ENCODE measurements at regions not wholly inside any gene's neighbourhood (a gene's known extent, or its start where the extent isn't known, plus 50 kb on each side); places are given as distances from the start of the nearest gene placed in this dataset.

DNA sequence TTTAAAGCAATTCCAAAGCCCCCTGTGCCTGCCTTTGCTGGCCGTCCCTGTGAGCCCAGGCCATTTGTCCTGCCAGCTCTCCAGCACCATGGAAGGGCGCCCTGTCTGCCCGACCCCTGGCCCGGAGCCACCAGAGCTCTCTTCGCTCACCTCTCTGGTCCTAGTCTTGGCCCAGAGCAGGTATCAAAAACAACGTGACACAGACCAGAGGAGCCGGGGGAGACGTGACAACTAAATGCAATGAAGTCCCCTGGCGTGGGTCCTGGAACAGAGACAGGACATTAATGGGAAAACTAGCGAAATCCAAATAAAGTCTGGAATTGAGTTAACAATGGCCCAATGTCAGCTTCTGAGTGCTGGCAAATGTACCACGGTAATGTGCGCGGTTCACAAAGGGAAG lies 83.2 kb upstream of the DIO3 start:
- no peak for DNase-seq (ENCODE audit: low read depth in 2 of 2)

GRCh38 chr14:101478796-101479410 lies 82.4 kb upstream of the DIO3 start:
- DNase-seq (ENCODE audit: low read depth in 2 of 2) = no peak

- DNase-seq (ENCODE audit: low read depth in 2 of 2) = no peak
These were observed 81.1 kb upstream of the DIO3 start for GRCh38 chr14:101480022-101480746.

- DNase-seq (ENCODE audit: low read depth in 2 of 2) = no peak
These were observed 80.4 kb upstream of the DIO3 start for GRCh38 chr14:101480747-101481530.

- DNase-seq (ENCODE audit: low read depth in 2 of 2) = no peak
These were observed 79.7 kb upstream of the DIO3 start for GRCh38 chr14:101481557-101481956.

DNA sequence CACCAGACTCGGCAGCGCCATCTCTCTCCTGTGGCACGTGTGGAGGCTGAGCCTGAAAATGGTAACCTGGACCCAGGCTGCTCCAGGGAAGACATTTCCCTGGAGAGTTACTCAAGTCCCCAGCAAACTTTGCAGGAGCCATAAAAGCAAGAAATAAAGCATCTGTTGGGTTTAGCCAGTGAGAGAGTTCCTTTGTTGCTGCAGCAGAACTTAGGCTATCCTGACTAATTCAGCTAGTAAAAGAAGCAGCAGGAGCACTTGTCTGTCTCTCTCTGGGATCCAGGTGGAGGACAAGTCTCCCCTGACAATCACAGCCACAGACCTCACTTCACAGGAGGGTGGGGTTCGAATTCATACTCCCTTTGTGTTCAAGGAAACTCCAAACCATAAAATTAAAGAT lies 79.2 kb upstream of the DIO3 start:
- no peak for DNase-seq (ENCODE audit: low read depth in 2 of 2)

DNA sequence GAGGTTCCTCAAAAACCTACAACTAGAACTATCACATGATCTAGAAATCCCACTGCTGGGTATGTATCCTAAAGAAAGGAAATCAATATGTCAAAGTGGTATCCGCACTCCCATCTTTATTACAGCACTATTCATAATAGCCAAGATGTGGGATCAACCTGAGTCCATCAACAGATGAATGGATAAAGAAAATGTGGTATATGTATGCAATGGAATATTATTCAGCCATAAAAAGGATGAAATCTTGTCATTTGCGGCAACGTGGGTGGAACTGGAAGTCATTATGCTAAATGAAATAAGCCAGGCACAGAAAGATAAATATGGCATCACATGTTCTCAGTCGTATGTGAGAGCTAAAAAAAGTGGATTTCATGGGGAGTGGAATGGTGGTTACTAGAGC lies 77.5 kb upstream of the DIO3 start:
- no peak for DNase-seq (ENCODE audit: low read depth in 2 of 2)

GRCh38 chr14:101489092-101489760 lies 72.1 kb upstream of the DIO3 start:
- DNase-seq (ENCODE audit: low read depth in 2 of 2) = no peak

DNA sequence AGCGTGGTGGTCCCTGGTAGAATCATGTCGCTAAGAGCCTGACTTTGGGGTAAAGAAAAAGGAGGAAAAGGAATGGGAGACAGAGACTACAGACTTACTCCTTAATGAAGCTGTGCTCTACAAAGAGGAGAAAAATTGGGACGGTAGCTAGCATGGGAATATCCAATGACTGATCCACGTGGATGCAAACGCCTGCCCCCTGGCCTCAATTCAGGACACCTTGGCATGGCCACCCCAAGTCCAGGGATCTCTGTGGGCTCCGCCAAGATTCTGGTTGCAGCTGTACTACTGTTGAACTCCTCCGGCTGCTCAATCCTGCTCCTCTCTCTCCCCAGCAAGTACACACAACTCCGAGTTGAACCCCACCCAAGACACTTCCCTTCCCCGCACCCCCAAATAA lies 70.5 kb upstream of the DIO3 start:
- no peak for DNase-seq (ENCODE audit: low read depth in 2 of 2)

DNA sequence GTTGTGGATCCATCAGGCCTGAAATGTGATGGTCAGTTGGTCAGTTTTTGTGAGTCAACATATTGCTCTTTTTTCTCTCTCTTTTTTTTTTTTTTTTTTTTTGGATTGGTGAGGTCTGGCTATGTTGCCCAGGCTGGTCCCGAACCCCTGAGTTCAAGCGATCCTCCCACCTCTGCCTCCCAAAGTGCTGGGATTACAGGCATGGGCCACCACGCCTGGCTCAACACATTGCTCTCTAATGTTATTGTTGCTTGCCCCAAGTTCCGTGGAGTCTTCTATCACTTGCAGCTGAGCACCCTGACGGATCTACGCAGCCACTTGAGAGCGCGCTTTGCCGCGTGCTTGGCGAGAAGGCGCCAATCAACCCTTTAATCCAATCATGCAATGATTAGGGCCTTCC lies 69.5 kb upstream of the DIO3 start:
- DNase-seq (ENCODE audit: low read depth in 2 of 2) = no peak

DNA sequence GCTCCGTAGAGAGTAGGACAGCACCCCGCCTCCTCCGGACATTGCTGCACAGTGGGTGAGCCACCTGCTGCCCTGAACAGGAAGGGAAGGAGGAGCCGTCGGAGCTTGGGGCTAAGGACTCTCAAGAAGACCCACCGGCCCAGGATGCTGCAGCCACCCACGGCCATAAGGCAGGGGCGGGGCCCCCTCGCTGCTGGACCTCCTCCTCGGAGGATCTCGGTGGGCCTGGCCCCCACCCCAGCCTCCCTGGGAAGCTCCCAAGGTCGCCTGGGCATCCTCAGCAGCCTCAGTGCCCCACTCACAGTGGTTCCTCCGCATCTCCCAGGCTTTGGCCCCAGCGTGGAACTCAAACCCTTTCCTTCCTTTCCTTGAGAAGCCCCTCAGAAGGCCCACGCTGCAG lies 68.6 kb upstream of the DIO3 start:
- DNase-seq (ENCODE audit: low read depth in 2 of 2) = no peak

DNA sequence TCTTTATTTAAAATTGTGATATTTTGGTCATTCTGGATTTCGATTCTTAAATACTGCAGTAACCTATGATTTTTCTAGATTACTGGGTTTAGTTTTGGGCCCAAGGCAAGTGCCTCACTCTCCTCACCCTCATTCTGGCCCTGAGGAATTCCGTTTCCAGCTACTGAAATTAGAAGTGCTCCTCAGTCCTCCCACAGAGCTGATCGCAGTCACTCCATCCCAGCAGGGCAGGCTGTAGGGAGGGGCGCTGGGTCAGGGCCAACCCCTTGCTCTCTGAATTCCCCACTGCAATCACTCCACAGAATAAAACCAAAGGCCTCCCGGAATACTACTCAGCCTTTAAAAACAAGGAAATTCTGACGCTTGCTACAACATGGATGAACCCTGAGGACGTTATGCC lies 66.5 kb upstream of the DIO3 start:
- DNase-seq (ENCODE audit: low read depth in 2 of 2) = no peak

- no peak for DNase-seq (ENCODE audit: low read depth in 2 of 2)
These were observed 66.0 kb upstream of the DIO3 start for GRCh38 chr14:101495284-101495683.

DNA sequence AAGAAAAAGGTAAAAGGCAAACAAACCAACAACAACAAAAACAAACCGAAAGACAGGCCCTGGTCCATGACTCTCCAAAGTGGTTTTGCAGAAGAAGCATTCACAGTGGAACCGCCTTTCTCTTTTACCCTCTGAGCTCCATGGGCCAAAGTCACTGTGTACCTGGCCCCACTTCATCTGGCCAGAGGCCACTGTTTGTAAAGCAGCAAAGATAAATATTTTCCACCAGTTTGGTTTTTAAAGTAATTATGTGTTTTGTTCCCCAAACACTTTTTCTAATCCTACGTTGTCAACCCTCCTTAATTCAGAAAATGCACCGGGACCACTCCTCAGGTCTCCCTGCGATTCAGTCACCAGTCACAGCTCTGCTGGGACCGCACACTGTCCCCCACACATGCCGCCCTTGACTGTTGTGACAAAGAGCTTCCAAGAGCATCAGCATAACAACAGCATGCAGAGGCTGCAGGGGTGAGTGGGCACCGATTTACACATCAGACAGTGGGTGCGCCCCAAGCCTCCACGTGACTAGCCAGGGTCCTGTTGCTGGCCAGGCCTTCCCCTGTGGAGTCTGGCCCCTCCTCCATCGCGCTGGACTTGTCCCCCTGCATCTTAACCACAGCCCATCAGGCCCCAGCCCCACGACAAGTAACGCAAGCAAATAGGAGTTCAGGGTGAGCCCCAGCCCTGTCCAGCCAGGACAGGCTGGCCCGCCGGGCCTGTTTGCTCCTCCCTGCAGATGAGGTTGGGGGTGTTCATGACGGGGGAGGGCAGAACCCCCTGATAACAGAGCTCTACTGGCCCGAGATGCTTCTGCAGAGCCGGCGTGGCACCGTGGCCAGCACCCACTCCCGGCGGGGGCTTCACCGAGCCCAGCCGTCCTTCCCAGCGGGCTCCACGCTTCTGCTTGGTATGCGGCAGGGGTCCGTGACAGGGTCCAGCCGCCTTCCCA lies 65.2 kb upstream of the DIO3 start:
- DNase-seq (ENCODE audit: low read depth in 2 of 2) = no peak

DNA sequence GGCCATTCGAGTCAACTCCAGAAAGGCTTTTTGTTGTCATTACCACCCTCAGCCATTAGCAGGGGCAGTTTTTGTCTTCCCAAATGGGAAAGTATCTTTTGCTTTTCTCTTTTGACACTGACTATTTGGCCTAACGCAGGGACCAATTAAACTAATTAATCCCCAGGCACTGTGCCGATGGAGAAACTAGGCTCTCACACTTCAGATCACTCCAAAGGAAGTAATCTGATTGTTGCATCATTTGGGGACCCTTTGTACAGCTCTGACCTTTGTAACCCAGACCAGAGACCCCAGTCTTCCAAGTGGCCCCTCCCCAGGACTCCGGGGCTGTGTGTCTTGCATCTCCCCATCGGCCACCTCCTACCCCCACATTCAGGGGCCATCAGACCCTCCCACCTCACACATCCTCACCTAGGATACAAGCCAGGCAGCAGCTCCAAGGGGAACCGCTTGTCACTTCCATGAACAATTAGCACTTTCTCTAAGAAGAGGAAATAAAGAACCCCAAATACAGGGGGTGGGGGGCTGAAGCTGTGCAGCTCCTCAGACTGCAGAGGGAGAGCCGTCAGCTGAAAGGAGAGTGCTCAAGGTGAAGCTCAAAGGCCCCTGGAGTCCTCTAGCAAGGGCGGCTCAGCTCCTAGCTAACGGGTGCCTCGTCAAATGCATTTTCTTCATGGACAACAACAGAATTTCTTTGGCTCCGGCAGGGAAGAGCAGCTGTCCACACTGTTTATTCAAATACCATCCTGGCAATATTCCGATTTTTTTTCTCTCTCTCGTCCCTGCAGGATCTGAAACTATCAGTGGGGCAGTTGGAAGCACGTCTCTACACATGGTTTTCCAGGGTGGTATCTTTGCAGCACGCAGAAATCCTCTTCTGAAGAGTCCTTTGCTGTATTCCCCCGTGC lies 64.3 kb upstream of the DIO3 start:
- DNase-seq (ENCODE audit: low read depth in 2 of 2) = no peak

GRCh38 chr14:101497684-101498525 lies 63.4 kb upstream of the DIO3 start:
- DNase-seq (ENCODE audit: low read depth in 2 of 2) = no peak

GRCh38 chr14:101498526-101498860 lies 62.8 kb upstream of the DIO3 start:
- DNase-seq (ENCODE audit: low read depth in 2 of 2) = no peak

GRCh38 chr14:101499080-101499479 lies 62.2 kb upstream of the DIO3 start:
- no peak for DNase-seq (ENCODE audit: low read depth in 2 of 2)

GRCh38 chr14:101499513-101499912 lies 61.8 kb upstream of the DIO3 start:
- DNase-seq (ENCODE audit: low read depth in 2 of 2) = no peak

Data from stimulated activated CD8-positive, alpha-beta memory T cell treated with anti-CD3 and anti-CD28 coated beads, Interleukin-2, amount 100 ng/mL, for 48 hours (primary cell).